SIG-M5 treated with dmso at 0.1 percent for 504 hours (cell line): ENCODE measurements at regions not wholly inside any gene's neighbourhood (a gene's known extent, or its start where the extent isn't known, plus 50 kb on each side); places are given as distances from the start of the nearest gene placed in this dataset.

Source experiments
- DNase-seq: peaks from one replicate; lab custom pipeline; 2025; ENCODE audit not compliant: unreplicated experiment; lab: John Stamatoyannopoulos, UW

- no peak for DNase-seq
Observed at GRCh38 chr5:89253666-89254352, 370.8 kb upstream of the MEF2C start.

- DNase-seq = no peak
Observed at GRCh38 chr5:89246864-89247263, 363.9 kb upstream of the MEF2C start.

- no peak for DNase-seq
Observed at GRCh38 chr5:89246252-89246651, 363.3 kb upstream of the MEF2C start.

- no peak for DNase-seq
Observed at GRCh38 chr5:89243611-89244010, 360.6 kb upstream of the MEF2C start.

DNA sequence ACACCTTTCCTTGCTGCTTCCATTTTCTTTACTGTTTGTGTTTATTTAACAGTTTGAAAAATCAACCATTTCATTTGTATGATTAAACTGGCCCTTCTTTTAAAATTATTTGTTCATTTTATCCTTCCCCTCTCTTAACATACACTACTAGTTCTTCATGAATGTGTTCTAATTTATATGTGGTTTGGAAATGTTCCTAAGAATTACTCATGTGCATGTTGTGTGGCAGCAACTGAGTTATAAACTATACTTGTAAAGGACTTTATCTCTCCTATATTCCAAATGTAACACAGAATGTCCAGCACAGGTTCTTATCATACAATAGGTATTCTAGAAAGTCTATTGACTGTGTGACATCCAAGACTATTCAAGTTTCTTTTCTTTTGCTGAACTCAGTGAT is 358.2 kb upstream of the MEF2C start:
- no peak for DNase-seq

GRCh38 chr5:89236900-89237299 is 353.9 kb upstream of the MEF2C start:
- no peak for DNase-seq

DNA sequence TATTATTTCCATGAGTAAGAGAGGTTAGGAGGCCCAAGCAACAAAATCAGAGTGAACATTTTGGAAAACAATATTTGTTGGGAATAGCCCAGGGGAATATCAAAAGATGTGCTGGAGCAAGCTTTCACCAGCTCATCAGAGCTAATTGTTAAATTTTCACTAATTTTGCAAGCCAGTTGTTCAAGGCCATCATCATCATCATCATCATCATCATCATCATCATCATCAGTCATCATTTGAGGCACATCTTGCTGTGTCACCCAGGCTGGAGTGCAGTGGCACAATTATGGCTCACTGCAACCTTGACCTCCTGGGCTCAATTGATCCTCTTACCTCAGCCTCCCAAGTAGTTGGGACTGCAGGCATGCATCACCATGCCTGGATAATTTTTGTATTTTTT is 350.5 kb upstream of the MEF2C start:
- no peak for DNase-seq

DNA sequence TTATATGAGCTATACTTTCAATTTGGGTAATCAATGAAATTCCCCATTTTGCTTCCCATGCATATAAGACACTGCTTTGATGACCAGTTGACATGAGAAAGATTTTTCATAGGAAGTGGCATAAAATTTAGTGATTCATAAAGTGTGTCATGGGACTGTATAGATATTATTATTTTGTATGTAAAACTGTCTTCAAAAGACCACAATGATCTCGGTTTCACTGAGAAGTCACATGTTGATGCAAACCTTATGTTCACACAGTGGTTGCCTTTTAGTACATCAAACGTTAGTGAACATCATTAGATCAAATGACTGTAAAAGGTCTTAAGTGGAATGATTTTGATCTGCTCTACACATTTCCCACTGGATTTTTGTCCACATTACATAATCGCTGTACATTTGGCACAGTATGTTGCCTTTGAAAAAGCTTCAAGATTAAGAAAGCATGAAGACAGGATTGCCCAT is 349.2 kb upstream of the MEF2C start:
- no peak for DNase-seq

GRCh38 chr5:89230178-89230577 is 347.2 kb upstream of the MEF2C start:
- no peak for DNase-seq

GRCh38 chr5:89229331-89230070 is 346.5 kb upstream of the MEF2C start:
- no peak for DNase-seq

DNA sequence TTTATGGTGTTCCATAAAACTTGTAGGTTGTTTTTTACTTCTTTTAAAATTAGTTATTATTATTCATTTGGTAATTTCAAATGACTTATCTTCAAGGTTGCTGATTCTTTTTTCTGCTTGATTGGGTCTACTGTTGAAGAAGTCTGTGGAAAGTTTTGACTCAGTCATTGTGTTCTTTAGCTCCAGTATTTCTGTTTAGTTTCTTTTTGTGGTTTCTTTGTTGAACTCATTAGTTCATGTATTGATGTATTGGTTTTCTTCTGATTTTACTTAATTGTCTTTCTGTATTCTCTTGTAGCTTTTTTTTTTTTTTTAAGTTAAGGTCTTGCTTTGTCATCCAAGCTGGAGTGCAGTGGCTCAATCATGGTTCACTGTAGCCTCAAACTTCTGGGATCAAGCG is 345.4 kb upstream of the MEF2C start:
- DNase-seq = no peak

GRCh38 chr5:89218364-89218763 is 335.4 kb upstream of the MEF2C start:
- no peak for DNase-seq

- no peak for DNase-seq
Observed at GRCh38 chr5:89216606-89217005, 333.6 kb upstream of the MEF2C start.

DNA sequence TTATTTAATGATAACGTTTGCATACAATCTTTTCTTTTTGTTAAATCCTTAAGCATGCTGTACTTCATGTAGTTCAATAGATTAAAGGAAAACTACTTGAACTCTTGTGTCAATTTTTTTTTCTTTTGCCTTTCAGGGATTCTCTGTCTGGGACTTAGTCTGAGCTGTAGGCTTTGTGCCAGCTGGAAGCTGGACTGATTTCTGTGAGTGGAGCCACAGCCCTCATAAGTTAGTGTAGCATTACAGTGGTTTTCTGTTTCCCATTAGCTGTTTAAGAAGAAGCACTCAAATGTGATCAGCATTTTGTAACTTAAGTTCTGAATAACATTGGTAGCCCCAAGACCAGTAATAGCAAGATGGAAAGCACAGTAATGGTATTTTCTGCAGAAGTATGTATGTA is 330.6 kb upstream of the MEF2C start:
- DNase-seq = no peak

GRCh38 chr5:89211836-89212235 is 328.9 kb upstream of the MEF2C start:
- DNase-seq = no peak

DNA sequence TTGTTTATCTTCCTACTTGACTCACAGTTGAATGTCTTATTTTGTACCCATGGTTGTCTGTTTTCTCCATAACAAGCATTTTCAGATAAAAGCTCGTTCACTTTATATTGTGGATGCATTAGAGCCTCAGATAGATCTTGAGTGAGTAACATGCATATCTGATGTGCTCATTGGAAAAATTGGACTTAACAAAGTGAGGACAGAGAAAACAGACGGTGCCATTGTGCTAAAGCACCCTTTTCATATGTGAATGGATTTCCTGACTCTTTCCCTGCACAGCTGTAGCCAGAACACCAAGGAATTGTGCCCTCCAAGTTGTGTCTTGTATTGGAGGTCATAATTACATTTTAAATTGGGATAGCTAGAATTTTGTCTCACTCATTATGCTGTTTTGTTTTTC is 325.8 kb upstream of the MEF2C start:
- DNase-seq = no peak

DNA sequence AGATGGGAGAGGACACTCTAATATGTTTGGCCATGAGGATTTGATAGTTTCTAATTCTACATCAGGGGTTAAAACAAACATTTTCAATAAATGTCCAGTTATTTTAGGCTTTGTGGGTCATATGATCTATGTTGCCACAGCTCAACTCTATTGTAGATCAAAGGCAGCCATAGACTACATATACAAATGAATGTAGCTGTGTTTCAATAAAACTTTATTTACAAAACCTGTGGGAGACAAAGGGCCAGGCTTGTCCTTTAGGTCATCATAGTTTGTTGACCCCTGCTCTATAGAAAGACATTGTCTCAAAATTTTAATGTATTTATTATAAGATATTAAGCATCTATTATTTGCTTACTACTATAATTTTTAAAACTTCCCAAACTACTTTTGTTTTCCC is 325.4 kb upstream of the MEF2C start:
- no peak for DNase-seq

DNA sequence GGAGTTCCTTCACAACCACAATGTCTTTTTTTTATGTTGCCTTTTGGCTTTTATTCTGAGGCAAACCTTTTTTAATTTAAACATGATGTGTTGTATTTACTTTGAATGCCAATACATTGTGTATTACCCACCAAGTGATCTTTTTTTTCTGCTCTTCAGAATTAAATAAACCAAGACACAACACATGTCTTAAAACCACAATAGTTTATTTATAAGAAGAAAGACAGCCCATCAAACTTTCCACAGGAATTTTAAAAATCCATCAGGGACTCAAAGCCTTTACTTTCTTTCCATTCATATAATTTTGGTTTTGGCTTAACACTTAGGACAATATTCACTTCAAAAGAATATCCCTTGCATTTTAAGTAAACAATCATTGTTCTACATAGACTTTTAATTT is 321.8 kb upstream of the MEF2C start:
- DNase-seq = no peak

DNA sequence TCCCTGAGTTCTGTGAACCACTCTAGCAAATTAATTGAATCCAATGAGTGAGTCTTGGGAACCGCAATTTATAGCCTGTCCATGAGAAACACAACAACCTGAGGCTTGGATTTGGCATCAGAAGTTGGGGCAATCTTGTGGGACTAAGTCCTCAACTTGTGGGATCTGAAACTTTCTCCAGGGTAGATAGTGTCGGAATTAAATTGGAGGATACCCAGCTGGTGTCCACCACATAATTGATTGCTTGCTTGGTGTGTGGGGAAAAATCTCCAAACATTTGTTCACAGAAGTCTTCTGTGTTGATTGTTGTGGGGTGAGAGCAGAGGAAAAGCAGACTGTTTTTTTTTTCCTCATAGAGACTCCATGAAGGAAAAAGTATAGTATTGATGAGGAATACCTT is 320.6 kb upstream of the MEF2C start:
- DNase-seq = no peak

- DNase-seq = no peak
Observed at GRCh38 chr5:89200899-89201298, 317.9 kb upstream of the MEF2C start.

GRCh38 chr5:89199306-89199705 is 316.3 kb upstream of the MEF2C start:
- DNase-seq = no peak

DNA sequence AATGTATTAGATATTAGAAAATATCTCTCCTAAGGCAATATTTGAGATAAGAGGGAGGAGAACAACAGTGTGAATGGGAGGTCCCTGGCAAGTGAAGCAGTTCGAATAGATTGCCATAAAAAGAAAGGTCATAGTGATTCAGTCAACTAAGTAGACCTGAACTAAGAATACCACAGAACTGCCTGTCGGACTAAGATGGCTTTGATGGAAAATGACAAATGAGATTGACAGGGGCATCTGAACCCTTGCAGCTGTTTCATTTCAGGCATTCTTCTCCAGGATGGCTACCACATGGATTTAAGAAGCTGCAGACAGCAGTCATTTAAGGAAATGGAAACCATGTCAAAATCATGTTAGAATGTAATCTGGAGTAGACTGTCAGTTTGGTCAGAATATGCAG is 308.4 kb upstream of the MEF2C start:
- DNase-seq = no peak
